Dermis microvascular lymphatic vessel endothelial cell (primary cell): ENCODE measurements at regions not wholly inside any gene's neighbourhood (a gene's known extent, or its start where the extent isn't known, plus 50 kb on each side); places are given as distances from the start of the nearest gene placed in this dataset.
A peak's percentile ranks its signal among the peaks of the same experiment; 100 is the strongest.
"Not testable (repeated sequence)": the region's sequence is repeated elsewhere in the genome, so short reads cannot be mapped to it uniquely, and the experiment has no call there.

Experiments used
- DNase-seq, 2 donors: peaks; one replicate each; pipeline versions ENCODE4 v3.0.0 to v3.0.0-alpha.2; 2010; ENCODE audit warnings: low read depth in 2 of 2

DNA sequence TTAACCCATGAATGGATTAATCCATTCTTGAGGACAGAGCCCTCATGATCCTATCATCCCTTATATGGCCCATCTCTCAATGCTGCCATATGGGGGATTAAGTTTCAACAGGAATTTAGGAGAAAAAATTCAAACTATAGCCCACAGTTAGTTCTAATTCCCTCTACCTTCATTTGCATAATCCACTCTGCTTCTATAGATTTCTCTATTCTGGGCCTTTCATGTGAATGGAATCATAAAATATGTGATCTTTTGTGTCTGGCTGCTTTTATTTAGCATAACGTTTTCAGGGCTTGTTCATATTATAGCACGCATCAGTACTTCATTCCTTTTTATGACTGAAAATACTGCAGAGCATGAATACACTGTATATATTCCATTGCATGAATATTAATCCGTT is 55.4 kb downstream of the CTSL start:
- no peak for DNase-seq

DNA sequence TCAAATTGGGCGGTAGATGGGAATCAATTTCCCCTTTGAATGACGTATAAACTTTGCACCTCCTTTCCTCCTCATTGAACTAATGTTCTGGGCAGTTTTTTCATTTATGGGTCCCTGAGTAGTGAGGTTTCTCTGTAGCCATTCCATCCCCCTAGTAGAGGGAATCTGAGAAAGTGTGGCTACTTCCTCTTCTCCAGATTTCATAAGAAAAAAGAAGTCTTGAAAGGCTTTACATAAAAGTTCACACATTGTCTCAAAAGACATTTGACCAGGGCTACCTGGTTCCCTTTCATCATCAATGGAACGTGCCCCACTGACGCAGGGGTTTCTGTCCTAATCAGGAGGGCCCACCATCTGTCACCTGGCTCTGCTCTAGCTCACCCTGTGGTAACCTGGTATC is 57.3 kb downstream of the CTSL start:
- DNase-seq, result no peak

DNA sequence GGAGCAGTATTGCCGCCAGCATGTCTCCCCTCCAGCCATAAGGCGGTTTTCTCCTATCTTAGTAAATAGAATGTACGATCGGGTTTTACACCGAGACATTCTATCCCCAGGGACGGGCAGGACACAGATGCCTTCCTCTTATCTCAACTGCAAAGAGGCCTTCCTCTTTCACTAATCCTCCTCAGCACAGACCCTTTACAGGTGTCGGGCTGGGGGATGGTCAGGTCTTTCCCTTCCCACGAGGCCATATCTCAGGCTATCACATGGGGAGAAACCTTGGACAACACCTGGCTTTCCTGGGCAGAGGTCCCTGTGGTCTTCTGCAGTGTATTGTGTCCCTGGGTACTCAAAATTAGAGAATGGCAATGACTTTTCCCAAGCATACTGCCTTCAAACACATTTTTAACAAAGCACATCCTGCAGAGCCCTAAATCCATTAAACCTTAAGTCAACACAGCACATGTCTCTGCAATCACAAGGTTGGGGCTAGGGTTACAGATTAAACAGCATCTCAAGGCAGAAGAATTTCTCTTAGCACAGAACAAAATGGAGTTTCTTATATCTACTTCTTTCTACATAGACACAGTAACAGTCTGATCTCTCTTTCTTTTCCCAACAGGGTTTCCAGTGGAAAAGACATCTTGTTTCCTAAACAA is 59.5 kb downstream of the CTSL start:
- DNase-seq, result not testable (repeated sequence)

GRCh38 chr9:87786423-87786822 is 60.5 kb downstream of the CTSL start:
- DNase-seq, result no peak

GRCh38 chr9:87786876-87787275 is 61.0 kb downstream of the CTSL start:
- no peak for DNase-seq

GRCh38 chr9:87787735-87788134 is 61.8 kb downstream of the CTSL start:
- no peak for DNase-seq

DNA sequence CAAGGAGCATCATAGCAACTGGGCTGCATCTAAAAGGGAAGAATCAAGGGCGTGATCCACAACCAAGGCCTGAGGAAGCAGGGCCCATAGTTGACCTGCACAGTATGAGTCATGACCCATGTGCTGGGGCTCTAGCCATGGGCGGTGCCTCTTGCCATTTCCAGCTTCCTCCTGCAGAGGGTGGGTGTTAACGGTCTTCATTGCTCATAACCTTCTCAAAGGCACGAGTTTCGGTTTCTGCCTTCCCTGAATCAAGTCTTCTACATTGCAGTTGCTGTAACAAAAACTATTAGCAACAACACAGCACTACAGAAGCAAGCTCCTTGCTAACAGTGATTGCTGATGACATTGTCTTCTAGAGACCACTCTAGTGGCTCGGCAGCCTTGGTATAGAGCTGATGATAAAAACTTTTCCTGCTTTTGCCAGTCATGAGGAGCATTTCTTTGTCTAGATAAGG is 66.9 kb downstream of the CTSL start:
- peak in 1 of 2 donors; percentile 43 for DNase-seq

- no peak for DNase-seq
Observed at GRCh38 chr9:87793292-87793691, 67.4 kb downstream of the CTSL start.

GRCh38 chr9:87795178-87795577 is 69.3 kb downstream of the CTSL start:
- no peak for DNase-seq

DNA sequence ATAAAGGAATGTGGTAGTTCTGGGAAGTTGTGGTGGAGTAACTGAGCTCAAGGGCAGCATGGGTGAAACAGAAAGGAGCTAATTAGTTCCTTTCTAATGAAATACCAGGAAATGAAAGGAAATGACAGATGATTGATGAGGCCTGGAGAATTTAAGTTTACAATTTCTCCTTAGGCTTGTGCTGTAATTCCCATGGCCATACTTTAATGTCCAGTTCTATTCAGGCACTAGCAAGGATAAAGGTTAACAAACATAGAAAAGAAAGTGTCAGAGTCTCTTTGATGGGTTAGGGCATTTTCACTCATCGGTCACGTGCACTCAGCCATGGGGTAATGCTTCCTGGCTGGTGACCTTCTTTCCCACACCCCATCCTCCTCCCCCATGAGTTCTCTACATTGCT is 70.3 kb downstream of the CTSL start:
- no peak for DNase-seq

DNA sequence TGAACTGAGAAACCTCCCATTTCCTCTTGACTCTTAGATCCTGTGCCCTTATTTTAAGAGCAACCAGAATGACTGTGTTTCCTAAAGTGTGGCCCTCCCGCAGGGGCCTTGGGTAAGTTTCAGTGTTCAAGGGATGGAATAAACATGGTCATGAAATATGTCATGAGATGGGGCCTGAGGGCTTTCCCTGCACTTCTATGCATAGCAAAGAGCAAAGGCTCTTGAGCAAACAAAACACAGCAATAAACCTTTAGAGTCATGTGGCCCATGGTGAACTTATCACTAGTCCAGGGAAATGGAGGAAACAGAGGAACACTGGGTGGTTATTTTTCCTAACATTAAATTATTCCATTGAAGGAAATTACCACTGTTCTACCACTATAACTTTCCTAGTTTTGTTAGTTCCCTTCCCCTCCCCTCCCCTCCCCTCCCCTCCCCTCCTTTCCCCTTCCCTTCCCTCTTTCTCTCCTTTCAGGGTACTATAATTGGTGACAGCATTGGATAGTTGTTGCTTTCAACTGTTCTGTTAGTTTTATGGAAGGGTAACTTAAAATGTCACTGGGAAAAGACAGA is 72.4 kb downstream of the CTSL start:
- peak in 1 of 2 donors; percentile 70 for DNase-seq

DNA sequence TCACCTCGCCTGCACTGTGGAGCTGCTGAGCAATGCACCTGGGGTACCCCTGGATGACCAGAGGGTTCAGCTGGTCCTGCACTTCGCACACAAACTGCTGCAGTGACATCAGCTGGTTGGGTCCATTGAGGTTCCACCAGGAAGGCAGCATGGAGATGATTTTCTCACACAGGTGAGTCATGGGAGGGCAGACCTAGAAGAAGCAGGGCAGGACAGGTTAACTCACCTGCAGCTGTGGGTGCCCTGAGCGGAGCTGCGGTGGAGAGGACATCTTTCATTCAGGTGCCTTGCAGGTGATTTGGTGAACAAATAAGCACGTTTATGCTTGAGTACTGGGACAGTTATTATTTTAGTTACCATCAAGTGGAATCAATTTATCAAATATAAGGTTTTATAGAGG is 73.6 kb downstream of the CTSL start:
- no peak for DNase-seq

GRCh38 chr9:87800456-87800855 is 74.5 kb downstream of the CTSL start:
- DNase-seq, result no peak

DNA sequence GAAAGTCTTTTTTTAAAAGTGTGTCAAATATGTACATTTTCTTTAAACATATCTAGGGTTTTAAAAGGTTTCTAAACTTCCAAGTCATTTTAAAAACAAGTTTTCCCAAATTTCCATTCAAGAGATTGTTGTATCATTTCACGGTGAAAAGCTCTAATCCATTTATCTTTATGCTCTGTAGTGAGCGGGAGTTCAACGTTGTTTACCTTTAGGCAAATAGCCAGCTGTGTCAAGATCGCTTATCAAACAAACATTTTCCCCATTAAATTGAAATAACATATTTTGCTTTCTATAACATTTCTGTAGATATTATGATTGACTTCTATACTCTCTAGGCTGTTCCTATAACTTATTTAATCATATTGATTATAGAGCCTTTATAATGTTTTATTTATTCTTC is 75.1 kb downstream of the CTSL start:
- no peak for DNase-seq

- DNase-seq, result no peak
Observed at GRCh38 chr9:87803166-87803565, 77.2 kb downstream of the CTSL start.

DNA sequence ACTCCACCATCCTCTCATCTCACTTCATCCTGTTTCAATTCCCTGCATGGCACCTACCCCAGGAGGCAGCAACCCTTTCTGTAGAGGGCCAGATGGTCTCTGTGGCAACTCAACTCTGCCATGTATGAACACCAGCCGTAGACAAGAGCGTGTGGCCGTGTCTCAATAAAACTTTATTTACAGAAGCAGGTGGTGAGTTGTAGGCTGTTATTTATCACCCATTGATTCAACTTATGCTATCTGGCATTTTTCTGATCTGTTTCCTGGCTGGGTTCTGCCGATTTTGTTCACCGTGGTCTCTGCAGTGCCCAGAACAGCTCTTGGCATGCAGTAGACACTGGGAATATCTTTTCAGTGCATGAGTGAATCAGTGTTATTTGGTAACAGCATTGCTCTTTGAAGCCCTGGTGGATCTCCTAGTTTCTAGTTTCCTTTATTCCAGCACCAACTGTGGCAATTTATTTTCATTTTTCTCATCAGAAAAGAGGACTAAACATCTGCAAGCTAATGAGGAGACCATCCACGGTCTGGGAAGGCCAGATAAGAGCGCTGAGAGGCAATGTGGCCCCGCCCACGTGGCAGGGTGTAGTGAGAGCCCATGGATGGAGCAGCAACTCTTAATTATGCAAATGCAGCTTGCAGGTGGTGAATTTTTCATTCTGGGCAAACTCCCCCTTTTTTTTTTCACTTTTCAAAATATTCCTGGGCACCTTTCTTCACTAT is 77.9 kb downstream of the CTSL start:
- no peak for DNase-seq

- no peak for DNase-seq
Observed at GRCh38 chr9:87805259-87805658, 77.4 kb upstream of the SPATA31E1 start.

GRCh38 chr9:87810008-87810407 is 72.7 kb upstream of the SPATA31E1 start:
- DNase-seq, result no peak

GRCh38 chr9:87810679-87811178 is 71.9 kb upstream of the SPATA31E1 start:
- DNase-seq, result no peak

DNA sequence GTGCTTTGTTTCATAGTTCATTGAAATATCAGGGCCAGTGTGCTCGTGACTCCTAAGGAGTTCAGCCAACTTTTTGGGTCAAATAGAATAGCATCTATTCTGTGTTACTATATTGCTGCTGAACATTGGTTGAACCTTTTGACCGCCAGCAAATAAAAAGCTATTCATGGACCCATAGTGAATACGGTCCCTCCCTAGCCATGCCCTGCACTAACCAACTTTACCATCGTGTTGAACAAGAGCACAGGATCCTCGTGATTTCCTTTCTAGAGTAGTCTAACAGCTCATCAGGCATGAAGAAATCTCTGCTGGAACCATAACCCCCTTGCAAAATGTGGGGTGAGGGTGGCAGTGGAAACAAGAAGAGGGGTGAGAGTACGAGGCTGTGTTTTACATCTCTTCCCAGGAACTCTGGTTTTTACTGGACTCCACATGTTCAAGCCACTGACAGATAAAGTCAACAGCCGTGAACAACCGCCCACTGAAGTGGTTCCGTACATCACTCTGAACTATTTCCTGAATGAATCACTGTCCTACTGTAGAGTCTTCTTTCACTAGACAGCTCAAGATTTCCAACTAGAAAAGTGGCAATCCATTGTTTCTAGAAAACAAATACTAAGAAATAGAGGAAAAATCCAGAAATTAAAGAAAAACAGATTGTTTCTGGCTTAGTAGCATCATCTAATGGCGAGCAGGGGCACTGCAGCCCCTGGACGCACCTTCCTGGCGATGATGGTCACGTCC is 70.1 kb upstream of the SPATA31E1 start:
- DNase-seq, result peak; percentile 21 to 49

DNA sequence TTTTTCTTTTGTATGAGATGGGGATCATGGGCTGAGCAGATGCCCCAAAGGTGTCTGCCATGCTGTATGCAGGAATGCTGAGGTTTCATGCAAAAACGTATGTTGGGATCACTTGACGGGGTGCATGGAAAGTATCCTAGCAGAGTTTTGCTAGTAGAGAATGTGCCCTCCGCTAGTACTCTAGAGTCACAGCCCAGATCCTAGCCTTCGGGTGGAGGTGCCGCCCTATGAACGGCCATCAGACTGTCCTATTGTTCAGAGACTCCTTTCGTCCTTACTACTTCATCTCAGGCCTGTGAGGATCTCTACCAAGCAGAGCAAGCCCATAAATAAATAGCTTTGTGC is 69.6 kb upstream of the SPATA31E1 start:
- DNase-seq, result no peak

DNA sequence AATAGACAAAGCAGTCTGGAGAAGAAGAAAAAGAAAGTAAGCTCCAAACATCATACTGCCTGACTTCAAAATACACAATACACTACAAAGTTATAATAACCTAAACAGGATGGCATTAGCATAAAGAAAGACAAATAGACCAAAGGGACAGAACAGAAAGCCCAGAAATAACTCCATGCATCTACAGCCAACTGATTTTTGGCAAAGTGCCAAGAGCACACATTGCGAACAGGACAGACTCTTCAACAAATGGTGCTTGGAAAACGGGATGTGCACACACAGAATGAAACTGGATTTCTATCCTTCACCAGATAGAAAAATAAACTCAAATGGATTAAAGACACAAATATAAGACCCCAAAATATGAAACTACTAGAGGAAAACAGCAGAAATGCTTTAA is 66.6 kb upstream of the SPATA31E1 start:
- peak; percentile 48 to 60 for DNase-seq
